Retina (tissue), 1 donor: ENCODE measurements at regions not wholly inside any gene's neighbourhood (a gene's known extent, or its start where the extent isn't known, plus 50 kb on each side); places are given as distances from the start of the nearest gene placed in this dataset.
"Not testable (repeated sequence)": the region's sequence is repeated elsewhere in the genome, so short reads cannot be mapped to it uniquely, and the experiment has no call there.

ENCODE experiments used
- DNase-seq: peaks from one replicate; pipeline ENCODE4 v3.0.0-alpha.2; 2016

GRCh38 chr14:84064316-84065125, 1465.4 kb upstream of the FLRT2 start:
- peak; percentile 3 for DNase-seq

GRCh38 chr14:84065811-84066210, 1464.1 kb upstream of the FLRT2 start:
- DNase-seq, result no peak

- no peak for DNase-seq
Observed at GRCh38 chr14:84068288-84068687, 1461.7 kb upstream of the FLRT2 start.

- DNase-seq, result no peak
Observed at GRCh38 chr14:84071061-84071460, 1458.9 kb upstream of the FLRT2 start.

GRCh38 chr14:84074626-84075025, 1455.3 kb upstream of the FLRT2 start:
- no peak for DNase-seq

GRCh38 chr14:84080944-84081343, 1449.0 kb upstream of the FLRT2 start:
- no peak for DNase-seq

GRCh38 chr14:84084056-84084630, 1445.8 kb upstream of the FLRT2 start:
- no peak for DNase-seq

- DNase-seq, result no peak
Observed at GRCh38 chr14:84085493-84085892, 1444.5 kb upstream of the FLRT2 start.

- DNase-seq, result no peak
Observed at GRCh38 chr14:84086714-84087113, 1443.2 kb upstream of the FLRT2 start.

- no peak for DNase-seq
Observed at GRCh38 chr14:84087986-84088531, 1441.9 kb upstream of the FLRT2 start.

- no peak for DNase-seq
Observed at GRCh38 chr14:84090837-84091236, 1439.1 kb upstream of the FLRT2 start.

GRCh38 chr14:84095681-84096080, 1434.3 kb upstream of the FLRT2 start:
- DNase-seq, result no peak

- DNase-seq, result no peak
Observed at GRCh38 chr14:84098261-84098660, 1431.7 kb upstream of the FLRT2 start.

GRCh38 chr14:84099560-84099959, 1430.4 kb upstream of the FLRT2 start:
- DNase-seq, result not testable (repeated sequence)

- DNase-seq, result no peak
Observed at GRCh38 chr14:84107835-84108343, 1422.1 kb upstream of the FLRT2 start.

- no peak for DNase-seq
Observed at GRCh38 chr14:84108746-84109457, 1421.0 kb upstream of the FLRT2 start.

GRCh38 chr14:84112589-84112988, 1417.4 kb upstream of the FLRT2 start:
- DNase-seq, result no peak

- no peak for DNase-seq
Observed at GRCh38 chr14:84125676-84126075, 1404.3 kb upstream of the FLRT2 start.

- DNase-seq, result no peak
Observed at GRCh38 chr14:84127495-84127894, 1402.4 kb upstream of the FLRT2 start.

GRCh38 chr14:84128050-84128449, 1401.9 kb upstream of the FLRT2 start:
- DNase-seq, result no peak

- peak; percentile 2 for DNase-seq
Observed at GRCh38 chr14:84129007-84129406, 1400.9 kb upstream of the FLRT2 start.

GRCh38 chr14:84129941-84130340, 1400.0 kb upstream of the FLRT2 start:
- DNase-seq, result no peak

GRCh38 chr14:84131924-84132323, 1398.0 kb upstream of the FLRT2 start:
- no peak for DNase-seq
